KMS-11 (cell line): ENCODE measurements at regions not wholly inside any gene's neighbourhood (a gene's known extent, or its start where the extent isn't known, plus 50 kb on each side); places are given as distances from the start of the nearest gene placed in this dataset.
A peak's percentile ranks its signal among the peaks of the same experiment; 100 is the strongest.
"Not testable (repeated sequence)": the region's sequence is repeated elsewhere in the genome, so short reads cannot be mapped to it uniquely, and the experiment has no call there.

ENCODE experiments used
- H2AFZ ChIP-seq: fragments of 200-600 bp; sonication (generic); 2 replicates; pipeline ENCODE4 v1.6.1; 2016; ENCODE audit warnings: antibody characterized with exemption, mixed run types, low read depth
- H3K27ac ChIP-seq: fragments of 200-600 bp; sonication (generic); 2 replicates; pipeline ENCODE4 v1.6.1; 2016; ENCODE audit warnings: mild to moderate bottlenecking, mixed run types
- H3K27me3 ChIP-seq: fragments of 200-600 bp; sonication (generic); 2 replicates; pipeline ENCODE4 v1.6.1; 2017; ENCODE audit warnings: mild to moderate bottlenecking, low read depth, mixed run types, moderate library complexity; ENCODE audit not compliant: insufficient read depth
- H3K36me3 ChIP-seq: fragments of 200-600 bp; sonication (generic); 2 replicates; pipeline ENCODE4 v1.6.1; 2017; ENCODE audit warnings: mild to moderate bottlenecking, mixed run types; ENCODE audit not compliant: insufficient read depth
- H3K4me1 ChIP-seq: fragments of 200-600 bp; sonication (generic); 2 replicates; pipeline ENCODE4 v1.6.1; 2016; ENCODE audit warnings: mild to moderate bottlenecking, low read depth, mixed run types; ENCODE audit not compliant: poor library complexity, severe bottlenecking
- H3K4me2 ChIP-seq: fragments of 200-600 bp; sonication (generic); 2 replicates; pipeline ENCODE4 v1.7.0; 2016; ENCODE audit warnings: mild to moderate bottlenecking, mixed run types
- H3K4me3 ChIP-seq: fragments of 200-600 bp; sonication (generic); IDR thresholded peaks from 2 replicates; pipeline ENCODE4 v1.6.1; 2017; ENCODE audit warnings: low read depth, low read length, mixed read lengths; ENCODE audit not compliant: insufficient read depth
- H3K79me2 ChIP-seq: fragments of 200-600 bp; sonication (generic); 2 replicates; pipeline ENCODE4 v1.6.1; 2016; ENCODE audit warnings: low read depth, mixed run types; ENCODE audit not compliant: insufficient read depth
- H3K9ac ChIP-seq: fragments of 200-600 bp; sonication (generic); 2 replicates; pipeline ENCODE4 v1.6.1; 2016; ENCODE audit warnings: mild to moderate bottlenecking, mixed run types
- H4K20me1 ChIP-seq: fragments of 200-600 bp; sonication (generic); 2 replicates; pipeline ENCODE4 v1.6.1; 2016; ENCODE audit warnings: mild to moderate bottlenecking, mixed run types; ENCODE audit not compliant: insufficient read depth
- CTCF ChIP-seq: fragments of 200-600 bp; sonication (generic); conservative IDR thresholded peaks from 2 replicates; pipeline ENCODE4 v1.6.1; 2017; ENCODE audit warnings: low read depth, mild to moderate bottlenecking, antibody characterized with exemption, low read length, moderate library complexity, mixed read lengths

- Histone ChIP-seq H3K36me3 (no peaks in the 10 kb centered on the region), H4K20me1 (no peaks in the 10 kb centered on the region), H3K27ac (no peak overlapping the region), H3K79me2 (no peaks in the 10 kb centered on the region), H3K4me2 (no peak overlapping the region), H3K4me3 (no peak overlapping the region), H3K27me3 (no peaks in the 10 kb centered on the region), H2AFZ (no peak overlapping the region), H3K4me1 (no peaks in the 10 kb centered on the region), H3K9ac (no peak overlapping the region)
- no peak for TF ChIP-seq CTCF
These were observed 190.5 kb upstream of the CLINT1 start for GRCh38 chr5:158049459-158049858.

GRCh38 chr5:158045696-158046095 lies 186.8 kb upstream of the CLINT1 start:
- no peaks in the 10 kb centered on the region for H3K27me3 ChIP-seq
- H3K4me1 ChIP-seq, result peaks cover 9% of the 10 kb centered on the region
- no peak for TF ChIP-seq CTCF
- no peaks in the 10 kb centered on the region for H3K36me3 ChIP-seq
- H4K20me1 ChIP-seq, result no peaks in the 10 kb centered on the region
- no peak overlapping the region for H3K9ac ChIP-seq
- no peak overlapping the region for H2AFZ ChIP-seq
- no peak overlapping the region for H3K4me3 ChIP-seq
- no peaks in the 10 kb centered on the region for H3K79me2 ChIP-seq
- no peak overlapping the region for H3K4me2 ChIP-seq
- H3K27ac ChIP-seq, result no peak overlapping the region

DNA sequence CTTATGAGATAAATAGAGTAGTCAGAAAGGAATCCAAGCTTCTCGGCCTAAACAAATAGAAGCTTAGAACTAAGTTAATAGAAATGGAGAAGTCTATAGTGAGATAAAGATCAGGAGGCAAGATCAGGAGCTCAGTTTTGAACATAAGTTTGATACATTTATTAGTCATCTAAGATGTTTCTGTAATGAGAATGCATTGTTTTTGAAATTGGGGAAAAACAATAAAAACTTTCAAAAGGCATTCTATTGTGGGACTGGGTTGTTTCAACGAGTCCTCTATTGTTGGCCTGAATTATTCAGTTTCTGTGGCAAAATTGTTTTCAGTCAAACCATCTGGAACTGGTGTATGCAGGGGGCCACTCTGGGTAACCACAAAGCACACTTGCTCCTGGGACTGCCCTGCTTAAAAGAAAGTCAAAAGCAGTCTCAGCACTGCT lies 181.0 kb upstream of the CLINT1 start:
- Histone ChIP-seq H3K9ac (no peak overlapping the region; the same call in 1 of the 2 replicates), H3K4me2 (peak overlapping the region; percentile 78), H3K27ac (peak overlapping the region; percentile 61; the same call in 1 of the 2 replicates), H3K36me3 (no peaks in the 10 kb centered on the region), H4K20me1 (no peaks in the 10 kb centered on the region), H3K27me3 (no peaks in the 10 kb centered on the region), H3K4me1 (peaks cover 35% of the 10 kb centered on the region), H2AFZ (peak overlapping the region; percentile 1; the same call in 1 of the 2 replicates), H3K79me2 (no peaks in the 10 kb centered on the region), H3K4me3 (no peak overlapping the region)
- no peak for TF ChIP-seq CTCF

DNA sequence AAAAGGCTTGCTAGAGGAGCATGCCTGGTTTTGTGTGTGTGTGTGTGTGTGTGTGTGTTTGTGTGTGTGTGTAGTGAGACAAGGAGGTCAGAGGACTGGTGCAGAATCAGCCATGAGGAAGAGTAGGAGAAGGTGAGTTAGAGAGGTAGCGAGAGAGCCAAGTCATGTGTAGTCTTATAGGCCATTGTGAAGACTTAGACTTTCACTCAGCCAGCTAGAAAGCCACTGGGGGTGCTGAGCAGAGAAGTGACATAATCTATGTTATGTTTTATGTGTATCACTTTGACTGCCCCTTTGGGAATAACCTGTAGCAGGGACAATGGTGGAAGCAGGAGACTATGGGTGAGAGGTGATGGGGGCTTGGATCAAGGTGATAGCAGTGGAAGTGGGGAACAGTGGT lies 180.5 kb upstream of the CLINT1 start:
- no peak for TF ChIP-seq CTCF

GRCh38 chr5:158036983-158037595 lies 178.1 kb upstream of the CLINT1 start:
- not testable (repeated sequence) for H3K9ac ChIP-seq, H2AFZ ChIP-seq, H4K20me1 ChIP-seq, H3K36me3 ChIP-seq, H3K27ac ChIP-seq, H3K4me2 ChIP-seq, H3K27me3 ChIP-seq, H3K4me3 ChIP-seq, H3K79me2 ChIP-seq
- H3K4me1 ChIP-seq, result peaks cover 35% of the 10 kb centered on the region

More for the DNA sequence above, 180.5 kb upstream of the CLINT1 start:
- Histone ChIP-seq H3K27me3 (no peaks in the 10 kb centered on the region), H3K27ac (peak overlapping the region; percentile 61; the same call in 1 of the 2 replicates), H4K20me1 (no peaks in the 10 kb centered on the region), H3K79me2 (no peaks in the 10 kb centered on the region), H3K4me2 (peak overlapping the region; percentile 78), H3K9ac (no peak overlapping the region; the same call in 1 of the 2 replicates), H3K36me3 (no peaks in the 10 kb centered on the region), H3K4me3 (no peak overlapping the region), H2AFZ (no peak overlapping the region), H3K4me1 (peaks cover 35% of the 10 kb centered on the region)

GRCh38 chr5:158034586-158034985 lies 175.6 kb upstream of the CLINT1 start:
- peaks cover 19% of the 10 kb centered on the region for H3K4me1 ChIP-seq
- not testable (repeated sequence) for H3K79me2 ChIP-seq, H2AFZ ChIP-seq, H3K36me3 ChIP-seq, H3K27ac ChIP-seq, H4K20me1 ChIP-seq, H3K4me3 ChIP-seq, H3K27me3 ChIP-seq, H3K4me2 ChIP-seq, H3K9ac ChIP-seq
